ENCODE measurements at regions not wholly inside any gene's neighbourhood (a gene's known extent, or its start where the extent isn't known, plus 50 kb on each side); places are given as distances from the start of the nearest gene placed in this dataset.
A peak's percentile ranks its signal among the peaks of the same experiment; 100 is the strongest.

- FAIRE-seq, result no peak
- no peak for DNase-seq (ENCODE audit: low spot score)
These were observed 115.2 kb downstream of the OLFM4 start for GRCh38 chr13:53143757-53144339.

GRCh38 chr13:53144826-53145225 is 116.2 kb downstream of the OLFM4 start:
- FAIRE-seq (no peak), DNase-seq (ENCODE audit: low spot score) (no peak)

GRCh38 chr13:53150568-53150967 is 122.0 kb downstream of the OLFM4 start:
- DNase-seq (ENCODE audit: low spot score) (no peak), FAIRE-seq (no peak)

- no peak for DNase-seq (ENCODE audit: low spot score)
These were observed 122.9 kb downstream of the OLFM4 start for GRCh38 chr13:53151336-53152056.

GRCh38 chr13:53152057-53152421 is 123.4 kb downstream of the OLFM4 start:
- DNase-seq (ENCODE audit: low spot score), result no peak
- no peak for FAIRE-seq

More at GRCh38 chr13:53151336-53152056, 122.9 kb downstream of the OLFM4 start:
- FAIRE-seq, result no peak

- DNase-seq (ENCODE audit: low spot score) (no peak), FAIRE-seq (no peak)
These were observed 129.6 kb downstream of the OLFM4 start for GRCh38 chr13:53158201-53158600.

GRCh38 chr13:53159431-53159830 is 130.8 kb downstream of the OLFM4 start:
- DNase-seq (ENCODE audit: low spot score) (no peak), FAIRE-seq (no peak)

GRCh38 chr13:53160211-53160610 is 131.6 kb downstream of the OLFM4 start:
- DNase-seq (ENCODE audit: low spot score) (no peak), FAIRE-seq (no peak)

GRCh38 chr13:53161251-53161650 is 132.6 kb downstream of the OLFM4 start:
- no peak for DNase-seq (ENCODE audit: low spot score)
- FAIRE-seq, result no peak

GRCh38 chr13:53165261-53165660 is 136.6 kb downstream of the OLFM4 start:
- DNase-seq (ENCODE audit: low spot score) (no peak), FAIRE-seq (no peak)

GRCh38 chr13:53167561-53167960 is 138.9 kb downstream of the OLFM4 start:
- DNase-seq (ENCODE audit: low spot score), result no peak
- no peak for FAIRE-seq

GRCh38 chr13:53170910-53171309 is 142.3 kb downstream of the OLFM4 start:
- FAIRE-seq (no peak), DNase-seq (ENCODE audit: low spot score) (no peak)

- no peak for FAIRE-seq
- no peak for DNase-seq (ENCODE audit: low spot score)
These were observed 145.9 kb downstream of the OLFM4 start for GRCh38 chr13:53174545-53174944.

GRCh38 chr13:53180684-53181083 is 152.1 kb downstream of the OLFM4 start:
- DNase-seq (ENCODE audit: low spot score), result no peak
- no peak for FAIRE-seq

- FAIRE-seq (no peak), DNase-seq (ENCODE audit: low spot score) (no peak)
These were observed 154.1 kb downstream of the OLFM4 start for GRCh38 chr13:53182724-53183123.

- FAIRE-seq (no peak), DNase-seq (ENCODE audit: low spot score) (no peak)
These were observed 159.5 kb downstream of the OLFM4 start for GRCh38 chr13:53188120-53188519.

GRCh38 chr13:53189162-53189561 is 160.5 kb downstream of the OLFM4 start:
- FAIRE-seq, result no peak

GRCh38 chr13:53191091-53191490 is 162.5 kb downstream of the OLFM4 start:
- DNase-seq (ENCODE audit: low spot score) (peak; percentile 11), FAIRE-seq (no peak)

More at GRCh38 chr13:53189162-53189561, 160.5 kb downstream of the OLFM4 start:
- no peak for DNase-seq (ENCODE audit: low spot score)

GRCh38 chr13:53197424-53197823 is 168.8 kb downstream of the OLFM4 start:
- FAIRE-seq (no peak), DNase-seq (ENCODE audit: low spot score) (no peak)

- no peak for FAIRE-seq
- DNase-seq (ENCODE audit: low spot score), result no peak
These were observed 169.4 kb downstream of the OLFM4 start for GRCh38 chr13:53198017-53198416.

GRCh38 chr13:53198736-53199135 is 170.1 kb downstream of the OLFM4 start:
- no peak for DNase-seq (ENCODE audit: low spot score)
- no peak for FAIRE-seq

- DNase-seq (ENCODE audit: low spot score), result no peak
- FAIRE-seq, result no peak
These were observed 171.5 kb downstream of the OLFM4 start for GRCh38 chr13:53200075-53200474.
